GM18498 (cell line): ENCODE measurements at regions not wholly inside any gene's neighbourhood (a gene's known extent, or its start where the extent isn't known, plus 50 kb on each side); places are given as distances from the start of the nearest gene placed in this dataset.
"Not testable (repeated sequence)": the region's sequence is repeated elsewhere in the genome, so short reads cannot be mapped to it uniquely, and the experiment has no call there.

Experiments used
- ATAC-seq: cut with Tn5 transposase; IDR thresholded peaks from one replicate; pipeline ENCODE4 v1.9.1; 2021; ENCODE audit warnings: mild to moderate bottlenecking, moderate library complexity; ENCODE audit not compliant: unreplicated experiment

DNA sequence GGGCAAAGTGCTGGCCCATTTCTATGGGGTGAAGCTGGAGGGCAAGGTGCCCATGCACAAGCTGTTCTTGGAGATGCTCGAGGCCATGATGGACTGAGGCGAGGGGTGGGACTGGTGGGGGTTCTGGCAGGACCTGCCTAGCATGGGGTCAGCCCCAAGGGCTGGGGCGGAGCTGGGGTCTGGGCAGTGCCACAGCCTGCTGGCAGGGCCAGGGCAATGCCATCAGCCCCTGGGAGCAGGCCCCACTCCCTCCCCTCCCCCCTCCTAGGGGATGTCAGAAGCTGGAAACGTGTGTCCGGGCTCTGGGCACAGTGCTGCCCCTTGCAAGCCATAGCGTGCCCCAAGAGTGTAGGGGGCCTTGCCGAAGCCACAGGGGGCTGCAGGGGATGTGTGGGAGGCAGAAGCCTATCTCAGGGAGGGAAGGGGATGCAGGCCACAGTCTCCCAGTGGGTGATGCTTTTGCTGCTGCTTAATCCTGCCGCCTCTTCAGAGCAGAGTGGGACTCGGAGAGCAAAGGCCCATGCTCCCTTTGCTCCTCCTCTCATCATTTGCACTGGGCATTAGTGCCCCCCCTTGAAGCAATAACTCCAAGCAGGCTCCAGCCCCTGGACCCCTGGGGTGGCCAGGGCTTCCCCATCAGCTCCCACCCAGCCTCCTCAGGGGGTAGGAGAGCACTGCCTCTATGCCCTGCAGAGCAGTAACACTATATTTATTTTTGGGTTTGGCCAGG lies 85.2 kb downstream of the MRPL57 start:
- not testable (repeated sequence) for ATAC-seq

GRCh38 chr13:21263909-21264308 lies 87.5 kb downstream of the MRPL57 start:
- ATAC-seq, result not testable (repeated sequence)

GRCh38 chr13:21268485-21268884 lies 92.0 kb downstream of the MRPL57 start:
- ATAC-seq, result not testable (repeated sequence)

DNA sequence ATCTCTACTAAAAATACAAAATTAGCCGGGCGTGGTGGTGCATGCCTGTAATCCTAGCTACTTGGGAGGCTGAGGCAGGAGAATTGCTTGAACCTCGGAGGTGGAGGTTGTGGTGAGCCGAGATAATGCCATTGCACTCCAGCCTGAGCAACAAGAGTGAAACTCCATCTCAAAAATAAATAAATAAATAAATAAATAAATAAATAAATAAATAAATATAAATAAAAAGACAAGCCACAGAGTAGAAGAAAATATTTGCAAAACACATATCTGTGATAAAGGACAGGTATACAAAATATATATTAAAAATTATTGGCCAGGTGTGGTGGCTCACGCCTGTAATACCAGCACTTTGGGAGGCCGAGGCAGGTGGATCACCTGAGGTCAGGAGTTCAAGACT lies 96.0 kb downstream of the MRPL57 start:
- not testable (repeated sequence) for ATAC-seq

DNA sequence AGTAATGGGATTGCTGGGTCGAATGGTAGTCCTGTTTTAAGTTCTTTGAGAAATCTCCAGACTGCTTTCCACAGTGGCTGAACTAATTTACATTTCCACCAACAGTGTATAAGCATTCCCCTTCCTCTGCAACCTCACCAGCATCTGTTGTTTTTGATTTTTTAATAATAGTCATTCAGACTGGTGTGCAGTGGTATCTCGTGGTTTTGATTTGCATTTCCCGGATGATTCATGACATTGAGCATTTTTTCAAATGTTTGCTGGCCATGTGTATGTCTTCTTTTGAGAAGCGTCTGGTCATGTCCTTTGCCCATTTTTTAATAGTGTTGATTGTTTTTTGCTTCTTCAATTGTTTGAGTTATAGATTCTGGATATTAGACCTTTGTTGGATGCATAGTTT lies 98.0 kb downstream of the MRPL57 start:
- ATAC-seq, result not testable (repeated sequence)

DNA sequence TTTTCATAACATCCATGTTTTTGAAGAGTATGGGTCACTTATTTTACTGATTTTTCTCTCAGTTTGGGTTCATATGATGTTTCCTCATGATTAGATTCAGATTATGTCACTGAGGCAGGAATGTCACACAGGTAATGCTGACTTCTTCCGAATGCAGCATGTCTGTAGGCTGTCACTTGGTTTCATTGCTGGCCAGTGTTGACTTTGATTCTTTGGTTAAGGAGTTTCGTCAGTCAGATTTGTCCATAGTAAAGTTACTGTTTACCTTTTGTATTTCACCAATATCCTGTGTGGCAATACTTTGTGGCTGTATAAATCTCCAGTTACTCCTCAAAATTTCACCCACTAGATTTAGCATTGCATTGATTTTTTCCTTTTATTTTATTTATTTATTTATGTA lies 105.6 kb downstream of the MRPL57 start:
- no peak for ATAC-seq

DNA sequence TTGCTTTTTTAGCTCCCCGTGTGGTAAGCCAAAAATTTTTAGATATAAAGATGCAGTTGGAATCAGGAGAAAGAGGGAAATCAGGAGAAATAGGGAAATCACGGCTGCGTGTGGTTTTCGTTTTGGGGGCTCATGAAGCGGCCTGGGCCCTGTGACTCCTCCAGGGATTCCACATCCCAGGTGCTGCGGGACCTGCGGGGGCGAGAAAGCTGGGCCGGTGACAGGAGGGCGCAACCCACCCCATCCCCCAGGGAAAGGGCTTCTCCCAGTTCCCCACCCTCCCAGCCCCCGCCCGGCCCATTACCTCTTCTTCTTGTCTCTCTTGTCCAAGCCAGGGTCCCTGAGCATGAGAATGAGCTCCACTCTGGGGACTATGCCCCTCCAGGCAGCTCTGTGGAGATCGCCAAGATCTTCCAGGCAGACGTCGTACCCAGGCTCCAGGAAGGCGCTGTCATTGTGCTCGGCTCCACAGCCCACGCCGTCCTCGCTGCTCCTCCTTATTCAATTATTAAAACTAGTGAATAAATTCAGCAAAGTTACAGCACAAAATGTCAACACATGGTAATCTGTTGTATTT lies 111.0 kb downstream of the MRPL57 start:
- no peak for ATAC-seq

DNA sequence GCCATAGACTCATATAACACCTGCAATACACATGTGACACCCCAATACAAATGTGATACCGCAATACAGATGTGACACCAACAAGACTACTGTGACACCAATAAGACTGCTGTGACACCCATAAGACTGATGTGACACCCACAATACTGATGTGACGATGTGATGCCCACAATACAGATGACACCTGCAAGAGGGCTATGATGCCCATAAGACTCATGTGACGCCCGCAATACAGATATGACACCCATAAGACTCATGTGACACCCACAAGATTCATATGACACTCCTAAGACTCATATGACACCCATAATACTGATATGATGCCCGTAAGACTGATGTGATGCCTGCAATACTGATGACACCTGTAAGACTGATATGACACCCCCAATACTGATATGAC lies 113.0 kb downstream of the MRPL57 start:
- ATAC-seq, result no peak

DNA sequence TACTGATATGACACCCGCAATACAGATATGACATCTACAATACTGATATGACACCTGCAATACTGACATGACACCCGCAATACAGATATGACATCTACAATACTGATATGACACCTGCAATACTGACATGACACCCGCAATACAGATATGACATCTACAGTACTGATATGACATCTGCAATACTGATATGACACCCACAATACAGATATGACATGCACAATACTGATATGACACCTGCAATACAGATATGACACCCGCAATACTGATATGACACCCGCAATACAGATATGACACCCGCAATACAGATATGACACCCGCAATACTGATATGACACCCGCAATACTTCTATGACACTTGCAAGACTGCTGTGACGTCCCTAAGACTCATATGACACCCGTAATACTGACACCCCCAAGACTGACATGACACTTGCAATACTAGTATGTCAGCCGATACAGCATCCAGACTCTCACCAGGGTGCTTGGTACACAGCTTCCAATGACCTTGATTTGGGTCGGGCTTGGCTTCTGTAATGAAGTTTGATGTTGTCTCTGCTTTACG lies 114.1 kb downstream of the MRPL57 start:
- ATAC-seq, result not testable (repeated sequence)

DNA sequence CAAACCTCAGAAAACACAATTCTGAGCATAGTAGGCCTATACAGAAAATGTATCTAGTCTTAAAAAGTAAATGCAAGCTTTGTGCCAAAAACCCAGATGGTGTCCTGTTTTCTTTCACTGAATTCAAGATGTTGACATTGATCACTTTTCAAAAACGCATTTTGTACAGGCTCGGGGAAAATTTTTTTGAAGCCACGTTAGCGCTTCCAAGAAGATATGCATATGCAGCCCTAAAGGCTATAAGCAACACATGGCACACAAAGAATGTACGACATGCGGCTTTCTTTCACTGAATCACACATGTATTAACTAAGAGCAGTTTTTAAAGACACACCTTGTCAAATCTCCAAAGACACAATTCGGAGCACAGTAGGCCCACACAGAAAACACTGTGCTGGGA lies 115.4 kb downstream of the MRPL57 start:
- no peak for ATAC-seq

DNA sequence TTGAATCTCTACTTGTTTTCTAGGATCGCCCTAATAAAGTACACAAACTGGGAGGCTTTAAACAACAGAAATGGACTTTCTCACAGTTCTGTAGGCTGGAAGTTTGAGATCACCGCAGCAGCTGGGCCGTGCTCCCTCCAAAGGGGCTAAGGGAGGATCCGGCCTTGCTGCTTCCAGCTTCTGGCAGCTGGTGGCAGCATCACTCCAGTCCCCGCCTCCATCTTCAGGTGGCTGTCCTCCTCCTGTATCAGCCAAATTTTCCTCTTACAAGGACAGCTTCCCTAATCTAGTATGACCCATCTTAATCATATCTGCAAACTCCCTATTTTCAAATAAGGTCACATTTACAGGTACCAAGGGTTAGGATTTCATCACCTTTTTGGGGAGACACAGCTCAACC lies 120.5 kb downstream of the MRPL57 start:
- ATAC-seq, result peak; percentile 37

GRCh38 chr13:21297447-21297846 lies 121.0 kb downstream of the MRPL57 start:
- no peak for ATAC-seq

DNA sequence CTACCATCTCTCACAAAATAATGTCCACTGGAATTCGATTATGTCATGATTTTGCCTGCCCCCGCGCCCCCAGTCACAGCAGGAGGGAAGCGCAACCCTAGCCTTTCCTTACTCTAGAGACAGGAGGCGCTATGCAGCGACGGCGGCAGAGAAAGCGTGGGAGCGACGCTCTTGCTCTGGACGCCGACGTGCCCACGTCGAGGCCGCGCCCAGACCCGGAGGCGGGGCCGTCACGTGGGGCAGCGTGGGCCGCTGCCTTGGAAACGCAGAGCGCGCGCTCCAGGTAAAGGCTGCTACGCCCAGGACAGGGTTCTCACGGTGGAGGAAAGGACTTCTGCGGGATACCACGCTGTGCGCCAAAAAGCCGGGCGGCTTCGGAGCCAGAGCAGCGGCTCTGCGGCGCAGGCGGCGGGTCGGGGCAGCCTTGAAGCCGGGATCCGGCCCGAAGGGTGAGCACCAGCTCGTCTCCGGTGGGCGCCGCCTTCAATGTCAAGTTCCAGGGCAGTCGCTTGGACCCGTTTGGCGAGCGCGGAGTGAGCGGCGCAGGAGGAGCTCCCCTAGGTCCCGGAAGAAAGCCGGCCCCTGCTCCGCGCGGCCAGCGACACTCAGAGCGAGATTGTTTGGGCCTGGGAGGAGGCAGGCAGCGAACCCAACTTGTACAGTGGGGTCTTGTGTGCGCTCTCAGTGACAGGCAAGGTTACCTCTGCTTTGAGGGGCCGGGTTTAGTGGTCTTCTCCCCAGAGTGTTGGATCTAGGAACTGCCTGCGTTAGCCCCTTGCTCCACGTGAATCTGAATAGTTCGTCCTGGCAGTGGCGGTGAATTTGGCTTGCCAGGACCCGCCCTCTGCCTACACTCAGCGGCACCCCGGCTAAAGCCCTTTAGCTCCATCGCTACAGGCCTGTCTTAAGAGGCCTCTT lies 121.7 kb downstream of the MRPL57 start:
- ATAC-seq, result peak; percentile 94

DNA sequence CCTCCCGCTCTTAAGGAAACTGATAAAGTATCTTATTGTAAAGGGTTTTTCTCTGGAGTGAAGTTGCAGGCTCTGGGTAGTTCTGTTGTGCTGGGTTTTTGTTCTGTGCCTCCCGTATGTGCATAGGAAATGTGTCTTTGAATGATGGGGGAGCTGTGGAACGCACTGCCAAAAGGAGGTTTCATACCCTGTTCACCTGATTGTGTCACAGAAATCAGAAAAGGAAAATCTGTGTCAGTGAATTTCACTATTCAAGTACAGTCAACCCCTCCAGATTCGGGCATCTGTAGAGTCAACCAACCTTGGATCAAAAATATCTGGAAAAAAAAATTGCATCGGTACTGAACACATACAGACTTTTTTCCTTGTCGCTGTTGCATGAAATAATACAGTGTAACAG lies 127.8 kb downstream of the MRPL57 start:
- ATAC-seq, result no peak

DNA sequence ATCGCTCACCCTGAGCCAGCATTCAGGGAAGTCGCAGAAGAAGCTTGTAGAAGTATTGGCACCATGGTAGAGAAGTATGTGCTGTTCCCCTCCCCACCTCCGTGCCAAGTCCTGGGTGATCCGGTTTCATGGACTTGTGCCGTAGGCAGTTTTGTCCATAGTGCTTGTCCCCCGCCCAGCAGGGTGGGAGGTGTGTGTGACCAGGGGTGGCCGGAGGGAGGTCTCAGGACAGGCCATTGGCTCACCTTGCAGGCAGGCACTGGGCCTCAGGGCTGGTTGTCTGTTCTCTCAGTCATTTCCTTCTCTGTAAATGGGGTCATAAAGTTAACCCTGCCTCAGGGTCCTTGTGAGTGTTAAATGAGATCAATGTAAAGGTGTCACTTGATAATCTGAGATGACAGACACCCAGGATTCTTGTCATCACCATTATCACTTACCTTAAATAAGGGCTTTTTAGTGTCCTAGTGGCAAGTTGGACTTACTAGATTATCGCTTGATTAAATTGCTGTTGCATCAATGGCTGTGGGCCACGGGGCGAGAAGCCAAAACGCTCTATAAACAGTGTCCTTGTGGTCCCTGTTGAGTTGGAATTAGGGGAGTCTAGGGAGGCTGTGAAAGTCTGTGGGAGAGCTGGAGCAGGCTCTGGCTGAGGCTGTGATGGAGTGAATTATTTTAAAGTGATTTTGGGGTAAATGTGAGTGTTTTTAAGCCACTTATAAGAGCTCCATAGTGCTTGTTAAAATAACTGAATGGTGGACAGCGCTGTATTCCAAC lies 130.0 kb downstream of the MRPL57 start:
- not testable (repeated sequence) for ATAC-seq

DNA sequence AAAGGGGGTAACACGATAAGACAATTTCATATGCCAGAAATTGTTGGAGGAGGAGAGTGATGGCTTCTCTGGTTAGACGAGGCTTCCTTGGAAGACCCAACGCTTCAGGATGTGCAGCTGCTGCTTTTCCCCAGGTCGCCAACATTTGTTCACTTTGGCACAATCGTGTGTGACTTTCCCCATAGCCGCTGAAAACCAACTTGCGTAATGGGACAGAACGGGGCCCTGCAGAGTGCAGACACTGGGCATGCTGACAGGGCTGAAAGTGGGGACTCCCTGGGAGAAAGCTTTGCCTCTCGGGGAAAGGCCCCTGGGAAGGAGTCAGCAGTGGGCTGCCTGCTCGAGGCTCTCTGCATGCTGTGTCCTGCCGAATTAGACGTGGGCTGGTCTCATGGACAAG lies 130.7 kb downstream of the MRPL57 start:
- not testable (repeated sequence) for ATAC-seq

DNA sequence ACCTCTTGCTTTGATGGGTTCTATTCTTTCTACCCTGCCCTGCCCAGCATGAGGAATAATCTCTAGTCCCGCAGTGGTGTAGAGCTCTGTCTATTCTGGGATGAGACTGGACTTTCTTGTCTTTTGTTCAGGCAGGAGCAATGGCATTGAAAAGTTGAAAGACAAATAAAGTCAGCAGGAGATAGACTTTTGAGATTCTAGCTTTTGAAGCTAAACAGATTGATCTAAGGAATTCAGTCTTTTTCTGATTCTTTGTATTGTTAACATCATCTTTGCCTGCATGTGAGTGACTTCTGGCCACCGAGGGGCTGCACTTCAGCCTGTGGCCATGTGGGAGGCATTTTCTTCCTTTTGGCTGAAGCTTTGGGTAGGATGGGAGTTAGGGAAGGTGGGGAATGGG lies 132.4 kb downstream of the MRPL57 start:
- no peak for ATAC-seq

- ATAC-seq, result no peak
Measured at GRCh38 chr13:21309542-21310172, 133.2 kb downstream of the MRPL57 start.

DNA sequence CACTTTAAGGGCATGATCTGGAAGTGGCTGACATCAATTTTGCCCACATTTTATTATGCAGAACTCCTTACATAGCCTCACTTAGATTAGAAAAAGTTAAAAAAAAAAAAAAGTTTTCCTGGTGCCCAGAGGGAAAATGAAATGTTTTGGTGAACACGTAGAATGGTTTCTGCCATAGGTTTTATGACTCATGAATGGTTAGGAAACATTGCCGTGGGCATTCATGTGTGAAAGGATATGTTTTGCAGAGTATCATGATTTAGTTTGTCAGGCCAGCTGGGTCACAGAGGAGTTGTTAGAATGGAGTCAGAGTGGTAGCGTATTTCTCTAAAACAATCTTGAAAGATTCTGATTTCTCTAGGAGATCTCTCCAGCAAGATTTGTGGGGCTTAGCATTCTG lies 133.8 kb downstream of the MRPL57 start:
- ATAC-seq, result no peak

GRCh38 chr13:21314976-21315375 lies 138.5 kb downstream of the MRPL57 start:
- ATAC-seq, result not testable (repeated sequence)
